GM21737 (cell line): ENCODE measurements at regions not wholly inside any gene's neighbourhood (a gene's known extent, or its start where the extent isn't known, plus 50 kb on each side); places are given as distances from the start of the nearest gene placed in this dataset.
"Not testable (repeated sequence)": the region's sequence is repeated elsewhere in the genome, so short reads cannot be mapped to it uniquely, and the experiment has no call there.

Experiments used
- ATAC-seq: cut with Tn5 transposase; IDR thresholded peaks from one replicate; pipeline ENCODE4 v1.9.1; 2021; ENCODE audit warnings: mild to moderate bottlenecking, moderate library complexity; ENCODE audit not compliant: unreplicated experiment

DNA sequence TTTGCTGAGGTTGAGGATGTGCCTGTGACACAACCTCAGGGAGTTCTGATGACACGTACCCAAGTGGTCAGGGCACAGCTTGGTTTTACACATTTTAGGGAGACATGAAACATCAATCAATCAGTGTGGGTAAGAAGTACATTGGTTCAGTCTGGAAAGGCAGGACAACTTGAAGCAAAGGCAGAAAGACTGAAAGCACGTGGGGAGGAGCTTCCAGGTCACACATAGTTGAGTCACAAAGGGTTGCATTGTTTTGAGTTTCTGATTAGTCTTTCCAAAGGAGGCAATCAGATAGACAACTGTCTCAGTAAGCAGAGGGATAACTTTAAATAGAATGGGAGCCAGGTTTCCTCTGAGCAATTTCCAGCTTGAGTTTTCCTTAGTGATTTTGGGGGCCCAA lies 1910.0 kb upstream of the AGA start:
- no peak for ATAC-seq

DNA sequence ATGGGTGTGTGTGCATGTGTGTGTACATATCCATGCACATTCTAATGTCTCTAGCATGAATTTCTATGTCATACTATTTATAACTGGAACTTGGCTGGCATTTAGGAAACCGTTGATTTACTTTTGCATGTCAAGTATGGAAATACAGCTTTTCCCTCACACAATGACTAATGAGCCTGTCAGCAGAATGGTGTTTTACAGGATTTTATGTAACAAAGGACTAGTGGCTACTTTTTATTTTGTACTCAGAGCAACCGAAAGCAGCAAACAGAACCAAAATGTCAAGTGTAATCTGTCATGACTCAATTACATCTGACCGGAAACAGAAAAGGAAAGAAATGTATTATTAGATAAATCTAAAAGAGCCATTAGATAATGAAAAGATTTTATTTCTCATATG lies 1911.5 kb upstream of the AGA start:
- no peak for ATAC-seq

DNA sequence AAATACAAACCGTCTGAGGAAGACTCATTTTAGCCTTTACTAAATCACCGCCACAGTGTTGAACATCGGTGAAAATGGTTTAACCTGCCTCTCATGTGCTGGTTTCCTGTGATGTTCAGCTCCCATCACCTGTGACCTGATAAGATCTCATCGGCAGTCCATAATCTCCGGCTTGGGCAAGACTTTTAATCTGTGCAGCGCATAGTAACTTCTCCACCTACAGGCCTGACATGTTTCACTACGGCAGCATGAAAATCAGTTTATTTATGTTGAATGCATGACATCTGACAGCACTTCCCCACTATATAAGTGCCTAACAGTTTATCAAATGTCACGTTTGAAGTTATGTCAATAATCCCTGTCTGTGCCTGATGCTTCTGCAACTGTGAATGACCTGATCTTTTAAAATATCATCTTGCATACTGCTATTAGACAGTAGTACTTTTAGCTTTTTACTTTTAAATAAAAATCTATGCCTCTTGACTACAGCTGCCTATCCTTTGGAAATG lies 1919.8 kb upstream of the AGA start:
- no peak for ATAC-seq

DNA sequence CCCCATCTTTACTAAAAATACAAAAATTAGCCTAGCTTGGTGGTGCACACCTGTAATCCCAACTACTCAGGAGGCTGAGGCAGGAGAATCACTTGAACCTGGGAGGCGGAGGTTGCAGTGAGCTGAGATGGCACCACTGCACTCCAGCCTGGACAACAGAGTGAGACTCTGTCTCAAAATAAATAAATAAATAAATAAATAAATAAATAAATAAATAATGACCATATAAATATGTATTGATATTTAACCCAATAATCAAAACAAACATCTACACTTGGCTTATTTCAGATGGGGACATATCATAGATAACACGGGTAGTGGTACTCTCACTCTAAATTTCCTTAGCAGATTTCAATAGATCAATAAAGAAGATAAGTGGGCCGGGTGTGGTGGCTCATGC lies 1923.7 kb upstream of the AGA start:
- ATAC-seq, result not testable (repeated sequence)

DNA sequence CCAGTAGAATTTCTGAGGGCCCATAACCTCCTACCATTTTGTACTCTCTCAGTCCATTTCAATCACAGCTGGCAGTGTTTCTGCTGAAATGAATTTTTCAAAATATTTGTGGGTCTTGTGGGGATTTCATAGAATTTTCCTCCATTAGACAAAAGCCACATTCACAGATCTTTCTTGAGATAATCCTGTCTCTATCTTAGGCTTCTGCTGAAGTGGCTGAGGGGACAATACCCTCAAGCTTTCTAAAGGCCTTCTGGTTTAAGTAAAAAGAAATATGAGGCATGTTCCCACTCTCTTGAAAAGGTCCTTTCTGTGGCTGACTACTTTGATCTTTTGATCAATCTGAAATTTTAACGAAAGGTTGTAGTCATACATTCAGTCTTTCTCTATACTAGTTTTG lies 1930.0 kb upstream of the AGA start:
- no peak for ATAC-seq

DNA sequence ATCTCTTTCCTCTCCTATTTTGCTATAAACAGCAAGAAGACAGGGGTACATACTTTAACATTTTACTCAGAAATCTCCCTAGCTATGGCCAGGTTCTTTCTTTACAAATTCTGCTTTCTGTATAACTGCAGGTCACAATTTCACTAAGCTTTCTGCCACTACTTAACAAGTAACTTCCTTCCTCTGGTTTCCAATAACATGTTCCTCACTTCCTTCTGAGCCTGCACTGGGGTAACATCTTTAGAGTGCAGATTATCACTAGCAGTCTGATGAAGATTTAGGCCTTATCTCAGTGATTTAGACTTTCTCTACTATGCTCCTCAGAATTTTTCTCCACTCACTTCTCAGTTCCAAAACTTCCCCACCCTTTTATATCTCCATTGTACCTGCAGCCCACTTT lies 1930.5 kb upstream of the AGA start:
- no peak for ATAC-seq

DNA sequence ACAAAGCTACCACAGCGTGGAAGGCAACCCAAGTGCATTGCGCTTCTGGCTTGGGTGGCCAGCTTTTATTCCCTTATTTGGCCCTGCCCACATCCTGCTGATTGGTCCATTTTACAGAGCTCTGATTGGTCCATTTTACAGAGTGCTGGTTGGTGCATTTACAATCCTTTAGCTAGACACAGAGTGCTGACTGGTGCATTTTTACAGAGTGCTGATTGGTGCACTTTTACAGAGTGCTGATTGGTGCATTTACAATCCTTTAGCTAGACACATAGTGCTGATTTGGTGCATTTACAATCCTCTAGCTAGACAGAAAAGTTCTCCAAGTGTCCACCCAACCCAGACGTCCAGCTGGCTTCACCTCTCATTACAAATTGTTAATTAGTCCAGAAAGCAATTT lies 1936.6 kb upstream of the AGA start:
- ATAC-seq, result not testable (repeated sequence)

DNA sequence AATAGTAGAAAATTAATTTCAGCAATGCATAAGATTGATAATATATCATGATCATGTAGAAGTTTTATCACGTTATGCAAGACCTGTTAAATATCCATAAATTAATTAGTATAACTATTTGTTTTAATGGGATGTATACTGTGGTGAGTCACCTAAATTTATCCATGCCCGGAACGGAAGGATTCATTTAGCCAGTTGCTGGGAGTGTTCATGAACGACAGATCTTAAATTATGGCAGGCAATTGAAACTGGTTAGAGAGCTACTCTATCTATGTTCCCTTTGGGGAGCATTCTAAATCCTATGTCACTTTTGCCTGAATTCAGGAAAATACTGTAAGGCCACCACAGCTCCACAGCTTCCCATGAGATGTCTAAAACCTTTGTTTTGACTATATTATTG lies 1950.5 kb upstream of the AGA start:
- ATAC-seq, result no peak

DNA sequence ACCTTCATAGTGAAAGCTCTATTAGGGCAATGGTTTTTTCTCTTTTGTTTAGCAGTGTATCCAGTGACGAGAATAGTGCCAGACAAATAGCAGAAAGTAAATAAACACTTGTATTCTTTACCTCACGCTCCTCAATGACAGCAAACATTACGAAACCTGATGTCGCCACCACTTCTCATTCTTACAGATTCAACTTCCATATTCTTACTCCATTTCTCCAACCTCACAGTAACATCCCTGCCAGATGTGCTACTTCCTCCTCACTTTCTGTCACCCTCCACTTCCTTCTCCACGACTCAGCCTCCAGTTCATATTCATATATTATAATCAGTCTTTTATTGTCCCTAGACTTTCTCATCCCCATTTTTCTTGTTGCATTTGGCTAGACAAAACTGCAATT lies 1956.2 kb upstream of the AGA start:
- ATAC-seq, result no peak

DNA sequence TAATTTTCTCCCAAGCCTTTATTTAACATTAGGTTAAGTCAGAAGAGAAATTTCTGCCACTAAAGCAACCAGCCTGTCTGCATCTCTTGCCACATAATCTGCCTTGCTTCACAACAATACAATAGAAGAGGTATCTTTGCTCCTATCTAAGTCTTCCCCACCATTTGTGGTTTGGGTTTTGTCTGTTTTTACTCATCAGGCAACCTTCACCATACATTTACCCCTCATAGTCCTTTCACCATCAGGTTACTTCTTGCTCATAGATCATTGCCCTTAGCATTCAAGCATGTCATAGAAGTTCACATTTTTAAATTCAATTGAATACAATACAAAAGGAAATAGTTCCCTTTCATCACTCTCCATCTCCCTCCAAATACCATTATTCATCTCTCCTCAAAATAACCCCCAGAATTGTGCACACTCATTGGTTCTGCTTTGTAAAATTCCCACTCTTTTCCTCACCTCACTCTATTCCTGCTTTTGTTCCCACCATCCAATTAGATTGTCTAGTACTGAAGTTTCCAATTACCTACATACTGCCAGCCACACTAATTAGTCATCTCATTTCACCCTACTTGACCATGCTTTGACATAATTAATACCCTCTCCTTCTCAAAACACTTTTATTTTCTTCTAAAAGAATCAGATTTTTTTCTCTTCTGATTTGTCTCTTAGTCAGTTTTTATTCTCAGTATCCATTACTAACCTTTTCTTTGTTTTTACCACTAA lies 1957.0 kb upstream of the AGA start:
- no peak for ATAC-seq

DNA sequence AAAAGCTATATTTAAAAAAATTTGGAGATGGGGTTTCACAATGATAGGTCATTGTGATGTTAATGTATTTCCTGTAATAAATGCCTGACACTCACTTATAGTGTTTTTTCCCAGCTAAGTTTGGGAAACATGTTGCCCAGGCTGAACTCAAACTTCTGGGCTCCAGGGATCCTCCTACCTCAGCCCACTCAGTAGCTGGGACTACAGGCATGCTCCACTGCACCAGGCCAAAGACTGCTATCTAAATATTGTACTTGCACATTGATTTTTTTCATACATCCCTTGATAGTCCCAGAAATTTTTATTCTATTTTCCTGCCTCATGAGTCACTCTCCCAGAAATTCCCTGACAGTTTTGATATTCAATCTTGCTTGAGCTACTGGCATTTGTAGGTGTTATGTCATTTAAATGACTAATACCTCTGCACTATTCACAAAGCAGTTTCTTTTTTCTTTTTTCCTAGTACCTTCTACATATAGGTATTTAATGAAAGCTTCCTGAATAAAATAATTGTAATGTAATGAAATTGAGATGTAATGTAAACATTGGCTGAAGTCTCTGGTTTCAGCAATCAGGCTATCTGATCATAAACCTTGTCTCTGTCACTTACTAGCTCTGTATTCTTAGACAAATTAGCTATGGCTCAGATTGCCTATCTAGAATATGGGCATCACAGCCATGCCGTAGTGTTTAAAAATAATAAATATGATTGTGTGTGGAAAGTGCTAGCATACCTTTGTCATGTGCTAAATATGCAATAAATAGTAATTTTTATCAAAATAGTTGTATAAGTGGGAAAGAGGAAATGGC lies 1973.0 kb upstream of the AGA start:
- ATAC-seq, result no peak

DNA sequence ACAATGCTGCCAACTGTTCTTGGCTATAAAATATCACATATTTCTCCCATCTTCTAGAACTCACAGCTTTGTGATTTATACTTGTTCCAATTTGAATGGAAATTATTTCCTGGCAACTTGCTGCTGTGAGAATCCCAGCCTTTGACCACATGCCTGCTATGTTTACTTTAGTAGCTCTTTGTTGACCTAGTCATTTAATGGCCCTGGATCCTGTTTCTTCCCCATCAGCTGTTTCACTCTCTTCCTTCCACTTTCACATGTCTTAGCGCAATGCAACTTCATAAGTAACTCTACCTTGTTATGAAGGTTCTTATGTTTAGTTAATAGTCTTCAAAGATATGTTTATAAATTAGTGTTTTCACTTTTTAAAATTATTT lies 1973.6 kb upstream of the AGA start:
- no peak for ATAC-seq

DNA sequence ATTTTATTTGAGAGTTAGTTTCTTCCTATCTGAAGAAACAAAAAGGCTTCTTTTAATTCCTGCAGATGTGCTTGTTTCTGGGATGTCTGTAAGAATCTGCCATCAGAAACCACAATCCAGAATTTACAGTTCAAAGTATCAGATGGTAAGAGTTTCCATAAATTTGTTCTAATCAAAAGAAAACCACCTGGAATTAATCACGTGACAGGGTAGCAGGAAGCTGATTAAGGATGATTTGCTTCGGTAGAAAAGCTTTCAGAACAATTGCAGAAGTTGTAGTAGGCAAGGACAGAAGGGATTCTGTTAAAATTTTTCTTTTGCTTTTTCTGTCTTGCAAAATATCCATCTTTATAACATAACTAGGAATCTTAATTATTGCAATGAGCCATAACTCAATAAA lies 1975.1 kb upstream of the AGA start:
- ATAC-seq, result no peak

DNA sequence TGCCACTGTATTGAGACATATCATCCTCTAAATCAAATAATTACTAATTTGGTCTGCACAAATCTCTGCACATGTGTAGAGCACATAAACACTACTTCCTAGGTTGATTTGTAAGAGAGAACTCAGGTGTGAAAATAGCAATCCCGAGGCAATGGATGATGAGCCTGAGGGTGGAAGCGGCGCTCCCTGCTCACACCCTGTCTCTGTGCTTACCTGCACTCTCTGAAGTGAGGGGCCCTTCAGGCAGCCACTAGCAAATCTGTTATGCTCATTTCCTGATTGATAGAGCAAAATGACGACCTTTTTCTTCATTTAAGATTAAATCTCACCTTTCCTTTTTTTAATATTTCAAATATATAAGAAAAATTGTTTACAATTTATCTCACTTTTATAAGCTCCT lies 1995.7 kb upstream of the AGA start:
- no peak for ATAC-seq

DNA sequence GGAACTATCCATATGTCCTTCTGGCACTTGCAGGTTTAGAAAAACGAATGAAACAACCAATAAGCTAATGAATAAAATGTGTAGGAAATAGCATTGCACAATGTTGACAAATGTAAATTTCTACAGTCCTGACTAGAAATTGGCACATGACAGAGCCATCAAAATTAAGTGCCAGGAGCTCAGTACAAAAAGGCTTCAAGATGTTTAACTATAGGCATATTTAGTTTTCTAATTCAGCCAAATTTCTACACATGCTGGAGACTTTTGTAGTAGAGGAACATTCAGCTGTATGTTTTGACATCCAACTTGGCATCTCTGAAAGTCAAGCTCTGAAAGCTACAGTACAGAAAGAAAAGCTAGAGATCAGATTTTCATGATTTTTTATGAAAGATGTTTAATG lies 1999.4 kb upstream of the AGA start:
- no peak for ATAC-seq

DNA sequence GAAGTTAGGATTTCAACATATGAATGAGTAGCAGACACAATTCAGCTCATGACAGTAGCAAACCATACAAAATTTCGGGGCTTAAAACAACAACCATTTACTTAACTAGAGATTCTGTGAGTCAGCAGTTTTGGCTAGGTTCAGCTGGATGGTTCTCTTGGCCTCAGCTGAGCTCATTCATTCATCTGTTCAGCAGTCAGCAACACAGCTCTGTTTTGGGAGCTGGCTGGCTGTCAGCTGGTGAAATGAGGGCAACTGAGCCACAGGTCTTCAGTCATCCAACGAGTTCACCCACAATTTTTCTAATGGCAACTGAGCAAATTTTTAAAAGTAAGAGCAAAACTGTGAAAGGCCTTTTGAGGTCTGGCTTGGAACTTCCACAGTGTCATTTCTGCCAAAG lies 2005.1 kb upstream of the AGA start:
- no peak for ATAC-seq

DNA sequence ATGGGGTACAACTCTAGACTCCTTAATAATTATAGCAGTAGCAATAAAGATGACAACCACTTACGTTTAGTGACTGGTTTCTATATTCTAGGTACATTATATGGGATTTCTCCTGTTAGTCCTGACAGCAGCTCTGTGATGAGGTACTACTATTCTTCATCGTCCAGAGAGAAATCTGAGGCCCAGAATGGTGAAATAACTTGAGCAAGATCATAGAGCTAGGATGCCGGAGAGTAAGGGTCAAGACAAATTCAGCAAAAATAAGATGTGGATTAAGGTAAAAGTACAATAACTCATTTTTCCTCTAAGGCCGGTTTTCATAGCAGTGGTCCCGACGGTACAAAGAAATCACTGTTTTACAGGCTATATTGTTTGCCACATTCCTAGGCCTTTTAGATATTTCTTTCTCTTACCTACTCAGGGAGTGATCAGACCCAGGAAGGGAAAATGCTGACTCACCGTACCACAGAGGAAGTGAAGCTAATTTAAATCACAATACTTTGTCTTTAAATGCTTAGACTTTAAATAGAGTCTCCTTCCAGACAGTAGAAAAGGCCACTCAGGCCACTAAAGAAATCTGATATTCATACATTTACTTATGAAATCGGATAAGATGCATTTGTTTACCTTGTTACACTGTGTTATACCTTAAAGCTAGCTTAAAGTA lies 2023.0 kb upstream of the AGA start:
- ATAC-seq, result no peak

DNA sequence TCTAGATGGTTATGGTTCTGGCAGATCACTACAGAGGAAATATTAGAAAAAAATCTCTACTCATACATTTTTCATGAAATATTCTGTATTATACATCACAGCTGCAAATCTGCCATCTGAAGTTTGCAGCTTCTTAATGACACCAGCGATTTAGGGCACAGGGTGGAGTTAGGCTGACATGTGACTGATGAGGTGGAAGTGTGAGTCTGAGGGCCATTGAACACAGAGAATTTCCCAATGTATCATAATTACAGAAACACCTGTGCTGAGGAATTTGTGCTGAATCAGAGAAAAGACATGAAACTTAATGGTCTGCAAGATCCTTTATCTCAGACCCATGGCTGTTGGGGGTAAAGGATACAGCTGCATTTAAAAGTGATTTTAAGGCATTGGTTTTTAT lies 2025.6 kb upstream of the AGA start:
- no peak for ATAC-seq

DNA sequence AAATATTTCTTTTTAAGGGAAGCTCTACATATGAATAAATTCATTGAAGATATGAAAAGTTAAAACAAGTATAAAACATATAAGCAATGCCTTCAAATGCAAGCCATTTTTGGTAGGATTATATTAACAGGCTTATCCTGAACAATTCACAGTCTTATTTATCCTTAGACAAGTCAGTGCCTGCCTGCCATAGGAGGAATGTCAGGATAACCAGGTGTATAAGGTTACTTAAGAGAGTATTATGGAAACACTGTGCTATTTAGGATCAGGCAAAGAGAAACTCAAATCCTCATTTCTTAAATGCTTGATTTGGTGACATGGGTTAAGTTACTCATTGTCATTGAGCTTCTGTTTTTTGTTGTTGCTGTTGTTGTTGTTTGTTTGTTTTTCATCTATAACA lies 2029.9 kb upstream of the AGA start:
- no peak for ATAC-seq

DNA sequence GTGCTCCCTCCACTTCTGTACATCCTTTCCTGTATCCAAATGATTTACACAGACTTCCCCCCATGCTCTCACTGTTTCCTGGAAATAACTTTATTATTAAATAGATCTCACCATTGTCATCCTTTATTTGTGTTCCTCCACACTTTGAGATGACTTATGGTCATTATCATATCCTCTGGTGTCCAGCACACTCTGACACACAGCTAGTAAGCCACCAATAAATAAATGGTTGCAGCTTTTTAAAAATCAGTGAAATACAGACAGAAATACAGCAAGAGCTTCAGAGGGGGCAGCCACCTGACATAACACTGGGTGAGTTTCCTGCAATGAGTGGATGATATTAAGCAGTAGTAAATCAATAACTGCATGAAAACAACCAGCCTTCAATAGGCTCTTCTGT lies 2036.4 kb upstream of the AGA start:
- no peak for ATAC-seq

DNA sequence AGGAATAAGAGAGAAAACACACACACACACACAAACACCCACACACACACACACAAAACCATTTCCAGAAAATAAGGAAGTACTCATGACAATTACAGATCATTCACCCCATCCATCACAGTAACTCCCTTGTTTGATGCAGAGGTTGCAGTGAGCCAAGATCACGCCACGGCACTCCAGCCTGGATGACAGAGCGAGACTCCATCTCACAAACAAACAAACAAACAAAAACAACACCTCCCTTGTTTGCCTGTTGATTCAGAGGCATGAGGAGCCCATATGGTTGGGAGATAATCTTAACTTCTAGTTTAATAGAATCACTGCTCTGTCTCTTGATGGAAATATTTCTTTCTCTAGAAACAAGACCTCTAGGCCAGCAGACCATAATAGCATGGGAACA lies 2043.5 kb upstream of the AGA start:
- ATAC-seq, result no peak
